NCI-H446 treated with DMSO at 0.1 percent for 48 hours (cell line): ENCODE measurements at regions not wholly inside any gene's neighbourhood (a gene's known extent, or its start where the extent isn't known, plus 50 kb on each side); places are given as distances from the start of the nearest gene placed in this dataset.
"Not testable (repeated sequence)": the region's sequence is repeated elsewhere in the genome, so short reads cannot be mapped to it uniquely, and the experiment has no call there.

ENCODE experiments used
- DNase-seq: peaks from one replicate; lab custom pipeline; 2025; lab: John Stamatoyannopoulos, UW

DNA sequence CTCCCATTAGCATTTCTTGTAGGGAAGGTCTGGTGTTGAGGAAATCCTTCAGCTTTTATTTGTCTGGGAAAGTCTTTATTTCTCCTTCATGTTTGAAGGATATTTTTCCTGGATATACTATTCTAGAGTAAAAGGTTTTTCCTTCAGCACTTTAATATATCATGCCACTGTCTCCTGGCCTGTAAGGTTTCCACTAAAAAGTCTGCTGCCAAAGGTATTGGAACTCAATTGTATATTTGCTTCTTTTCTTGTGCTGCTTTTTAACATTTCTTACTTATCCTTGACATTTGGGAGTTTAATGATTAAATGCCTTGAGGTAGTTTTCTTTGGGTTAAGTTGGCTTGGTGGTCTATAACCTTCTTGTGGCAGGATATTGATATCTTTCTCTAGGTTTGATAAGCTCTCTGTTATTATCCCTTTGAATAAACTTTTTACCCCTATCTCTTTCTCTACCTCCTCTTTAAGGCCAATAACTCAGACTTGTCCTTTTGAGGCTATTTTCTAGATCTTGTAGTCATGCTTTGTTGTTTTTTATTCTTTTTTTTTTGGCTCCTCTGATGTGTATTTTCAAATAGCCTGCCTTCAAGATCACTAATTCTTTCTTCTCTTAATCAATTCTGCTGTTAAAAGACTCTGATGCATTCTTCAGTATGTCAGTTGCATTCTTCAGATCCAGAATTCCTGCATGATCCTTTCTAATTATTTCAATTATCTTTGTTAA, 225.0 kb upstream of the ZNF217 start:
- DNase-seq: no peak

GRCh38 chr20:53817513-53817912, 223.9 kb upstream of the ZNF217 start:
- DNase-seq: not testable (repeated sequence)

DNA sequence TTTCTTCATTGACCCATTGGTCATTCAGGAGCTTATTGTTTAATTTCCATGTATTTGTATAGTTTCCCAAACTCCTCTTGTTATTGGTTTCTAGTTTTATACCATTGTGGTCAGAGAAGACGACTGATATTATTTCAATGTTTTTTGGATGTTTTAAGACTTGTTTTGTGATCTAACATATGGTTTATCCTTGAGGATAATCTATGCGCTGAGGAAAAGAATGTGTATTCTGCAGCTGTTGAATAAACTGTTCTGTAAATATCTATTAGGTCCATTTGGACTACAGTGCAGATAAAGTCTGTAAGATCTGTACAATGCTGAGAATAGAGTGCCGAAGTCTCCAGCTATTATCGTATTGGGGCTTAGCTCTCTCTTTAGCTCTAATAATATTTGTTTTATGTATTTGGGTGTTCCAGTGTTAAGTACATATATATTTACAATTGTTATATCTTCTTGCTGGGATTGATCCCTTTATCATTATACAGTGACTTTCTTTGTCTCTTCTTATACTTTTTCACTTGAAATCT, 223.3 kb upstream of the ZNF217 start:
- DNase-seq: no peak

DNA sequence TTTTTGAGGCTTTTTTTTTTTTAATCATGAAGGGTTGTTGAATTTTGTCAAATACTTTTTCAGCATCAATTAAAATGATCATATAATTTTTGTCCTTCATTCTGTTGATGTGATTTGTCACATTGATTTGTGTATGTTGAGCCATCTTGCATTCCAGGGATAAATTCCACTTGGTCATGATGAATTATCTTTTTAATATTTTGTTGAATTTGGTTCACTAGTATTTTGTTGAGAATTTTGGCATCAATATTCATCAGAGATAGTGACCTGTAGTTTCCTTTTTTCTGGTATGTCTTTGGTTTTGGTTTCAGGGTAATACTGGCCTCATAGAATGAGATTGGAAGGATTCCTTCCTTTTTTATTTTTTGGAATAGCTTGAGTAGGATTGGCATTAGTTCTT, 221.9 kb upstream of the ZNF217 start:
- DNase-seq: no peak

- no peak for DNase-seq
These were observed 220.4 kb upstream of the ZNF217 start for GRCh38 chr20:53814060-53814459.

DNA sequence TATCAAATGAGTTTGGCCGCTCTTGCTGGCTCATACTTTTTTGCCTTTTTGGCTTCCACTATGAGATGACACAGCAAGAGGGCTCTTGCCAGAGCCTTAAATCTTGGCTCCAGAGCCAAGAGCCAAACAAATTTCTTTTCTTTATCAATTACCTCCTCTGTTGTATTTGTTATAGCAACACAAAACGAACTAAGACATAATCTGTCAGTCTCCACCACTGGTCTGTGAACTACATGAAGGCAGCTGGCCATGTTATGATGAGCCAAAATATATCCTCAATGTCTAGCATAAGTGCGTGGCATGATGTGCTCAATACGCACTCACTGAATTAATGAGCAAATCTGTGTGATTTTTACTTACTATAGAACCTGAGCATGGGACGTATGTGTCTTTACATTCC, 220.0 kb upstream of the ZNF217 start:
- DNase-seq: no peak

DNA sequence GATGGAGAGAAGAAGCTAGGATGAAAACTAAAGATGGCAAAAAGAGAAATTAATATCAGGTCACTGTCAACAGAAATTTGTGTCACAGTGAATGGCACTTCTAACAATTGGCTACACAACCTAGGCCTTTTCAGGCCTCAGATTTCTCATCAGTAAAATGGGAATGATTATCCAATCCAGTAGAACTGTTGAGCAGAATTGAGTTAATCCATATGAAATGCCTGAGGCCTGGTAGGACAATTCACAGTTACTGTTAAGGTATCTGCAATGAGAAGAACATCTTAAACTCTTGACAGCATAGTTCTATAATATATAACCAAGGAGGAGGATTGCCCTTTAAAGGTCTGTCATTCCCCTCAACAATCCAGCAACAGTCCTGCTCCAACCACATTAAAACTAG, 217.9 kb upstream of the ZNF217 start:
- no peak for DNase-seq

- no peak for DNase-seq
These were observed 217.2 kb upstream of the ZNF217 start for GRCh38 chr20:53810661-53811355.

- no peak for DNase-seq
These were observed 216.2 kb upstream of the ZNF217 start for GRCh38 chr20:53809728-53810365.

DNA sequence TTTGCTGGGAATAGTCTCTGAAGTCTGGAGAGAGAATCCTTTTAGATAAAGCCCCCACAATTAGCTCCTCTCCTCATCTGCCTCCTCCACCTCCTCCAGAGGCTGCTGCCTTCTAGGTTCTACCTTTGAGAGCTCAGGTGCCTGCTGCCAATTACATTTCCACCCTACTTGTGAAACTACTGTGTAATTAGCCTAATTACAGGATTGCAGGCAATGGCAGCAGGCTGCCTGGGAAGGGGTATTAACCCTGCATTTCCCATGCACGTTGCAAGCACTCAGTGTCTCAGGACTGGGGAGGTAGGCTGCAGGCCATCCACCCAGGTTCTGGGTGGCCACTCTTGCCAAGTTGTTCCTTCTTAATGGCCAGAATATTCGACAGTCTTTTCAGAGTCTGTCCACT, 215.6 kb upstream of the ZNF217 start:
- no peak for DNase-seq

DNA sequence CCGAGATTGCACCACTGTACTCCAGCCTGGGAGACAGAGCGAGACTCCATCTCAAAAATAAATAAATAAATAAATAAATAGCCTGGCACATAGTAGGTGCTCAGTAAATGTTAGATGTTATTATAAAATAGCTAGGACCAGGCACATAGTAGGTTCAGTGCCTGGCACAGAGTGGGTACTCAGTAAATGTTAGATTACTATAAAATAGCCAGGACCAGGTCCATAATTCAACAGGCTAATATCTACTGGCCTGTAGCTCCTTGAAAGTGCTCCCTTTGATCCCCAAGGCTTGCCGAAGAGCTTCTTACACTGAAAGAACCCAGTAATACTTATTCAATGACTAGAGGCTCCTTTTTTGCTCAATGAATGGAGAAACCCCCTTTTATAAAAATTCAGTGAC, 215.1 kb upstream of the ZNF217 start:
- no peak for DNase-seq

DNA sequence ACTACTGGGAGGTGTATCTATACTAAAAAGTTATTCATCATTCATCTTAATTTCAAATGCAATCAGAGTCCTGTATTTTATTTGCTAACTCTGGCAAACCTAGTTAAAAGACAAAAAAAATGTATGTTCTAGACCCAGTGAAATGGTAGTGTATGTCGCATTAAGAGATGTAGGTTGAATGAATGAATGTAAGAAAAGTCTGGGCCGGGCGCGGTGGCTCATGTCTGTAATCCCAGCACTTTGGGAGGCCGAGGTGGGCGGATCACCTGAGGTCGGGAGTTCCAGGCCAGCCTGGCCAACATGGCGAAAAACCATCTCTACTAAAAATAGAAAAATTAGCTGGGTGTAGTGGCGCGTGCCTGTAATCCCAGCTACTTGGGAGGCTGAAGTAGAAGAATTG, 214.7 kb upstream of the ZNF217 start:
- DNase-seq: not testable (repeated sequence)

DNA sequence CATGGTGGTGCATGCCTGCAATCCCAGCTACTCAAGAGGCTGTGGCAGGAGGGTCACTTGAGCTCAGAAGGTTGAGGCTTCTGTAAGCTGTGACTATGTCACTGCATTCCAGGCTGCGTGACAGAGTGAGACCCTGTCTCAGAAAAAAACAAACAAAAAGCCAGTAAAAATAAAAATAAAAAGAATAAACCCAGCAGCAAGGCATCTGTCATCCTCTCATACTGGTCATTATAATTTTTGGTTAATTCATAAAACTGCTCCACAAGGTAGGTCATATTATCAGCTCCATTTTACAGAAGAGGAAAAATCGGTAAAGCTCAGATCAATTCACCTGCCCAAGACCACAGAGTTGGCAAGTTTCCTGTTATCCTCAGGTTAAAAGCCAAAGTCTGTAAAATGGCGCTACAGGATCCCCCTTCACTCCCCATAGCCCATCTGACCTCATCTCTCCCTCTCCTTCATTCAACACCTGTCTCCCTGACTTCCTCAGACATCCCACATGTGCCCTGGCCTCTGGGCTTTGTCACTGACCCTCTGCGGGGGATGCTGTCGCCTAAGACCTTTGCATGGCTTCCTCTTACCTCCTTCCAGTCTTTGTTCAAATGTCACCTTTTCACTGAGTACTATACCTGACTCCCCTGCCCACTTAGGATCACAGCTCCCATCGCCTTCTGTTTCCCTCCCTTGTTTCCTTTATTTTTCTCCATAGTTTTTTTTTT, 213.2 kb upstream of the ZNF217 start:
- no peak for DNase-seq

GRCh38 chr20:53805895-53806384, 212.3 kb upstream of the ZNF217 start:
- no peak for DNase-seq

GRCh38 chr20:53804920-53805894, 211.6 kb upstream of the ZNF217 start:
- DNase-seq: no peak

DNA sequence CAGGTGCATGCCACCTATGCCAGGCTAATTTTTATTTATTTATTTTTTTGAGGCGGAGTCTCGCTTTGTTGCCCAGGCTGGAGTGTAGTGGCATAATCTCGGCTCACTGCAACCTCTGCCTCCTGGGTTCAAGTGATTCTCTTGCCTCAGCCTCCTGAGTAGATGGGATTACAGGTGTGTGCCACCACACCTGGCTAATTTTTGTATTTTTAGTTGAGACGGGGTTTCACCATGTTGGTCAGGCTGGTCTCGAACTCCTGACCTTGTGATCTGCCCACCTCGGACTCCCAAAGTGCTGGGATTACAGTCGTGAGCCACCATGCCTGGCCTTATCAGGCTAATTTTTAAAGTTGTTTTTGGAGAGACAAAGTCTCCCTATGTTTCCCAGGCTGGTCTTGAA, 210.7 kb upstream of the ZNF217 start:
- DNase-seq: not testable (repeated sequence)

DNA sequence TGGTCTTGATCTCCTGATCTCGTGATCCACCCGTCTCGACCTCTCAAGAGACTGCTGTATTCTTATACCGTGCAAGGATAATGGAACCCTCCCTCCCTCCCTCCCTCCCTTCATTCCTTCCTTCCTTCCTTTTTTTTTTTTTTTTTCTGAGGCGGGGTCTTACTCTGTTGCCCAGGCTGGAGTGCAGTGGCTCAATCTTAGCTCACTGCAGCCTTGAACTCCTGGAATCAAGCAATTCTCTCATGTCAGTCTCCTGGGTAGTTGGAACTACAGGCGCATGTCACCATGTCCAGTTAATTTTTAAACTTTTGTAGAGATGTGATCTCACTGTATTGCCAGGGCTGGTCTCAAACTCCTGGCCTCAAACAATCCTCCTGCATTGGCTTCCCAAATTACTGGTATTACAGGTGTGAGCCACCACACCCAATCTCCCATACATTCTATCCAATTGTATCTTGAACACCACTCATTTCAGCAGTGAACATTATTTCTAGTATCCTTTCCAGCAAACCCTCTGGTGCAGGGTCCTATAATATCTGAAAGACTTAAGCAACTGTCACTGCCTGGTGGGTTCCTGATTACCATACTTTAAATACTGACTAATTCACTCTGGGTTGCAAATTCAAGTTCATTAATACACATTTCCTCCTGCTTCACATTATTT, 210.0 kb upstream of the ZNF217 start:
- DNase-seq: no peak

- no peak for DNase-seq
These were observed 208.2 kb upstream of the ZNF217 start for GRCh38 chr20:53801609-53802370.

GRCh38 chr20:53800883-53801604, 207.4 kb upstream of the ZNF217 start:
- no peak for DNase-seq
